Coronary artery (tissue), 2 donors: ENCODE measurements at regions not wholly inside any gene's neighbourhood (a gene's known extent, or its start where the extent isn't known, plus 50 kb on each side); places are given as distances from the start of the nearest gene placed in this dataset.

ENCODE experiments used
- DNase-seq: peaks from one replicate; pipeline ENCODE4 v3.0.0-alpha.2; 2017; ENCODE audit warnings: low spot score
- H3K27ac ChIP-seq, 2 donors: fragments of 200-600 bp; sonication (generic); one replicate each; pipeline ENCODE4 v1.5.1; 2016 to 2019
- H3K4me3 ChIP-seq: fragments of 200-600 bp; sonication (generic); 2 replicates; pipeline ENCODE4 v1.5.1; 2016; ENCODE audit warnings: mild to moderate bottlenecking, moderate library complexity
- CTCF ChIP-seq: fragments of 200-600 bp; sonication (generic); IDR thresholded peaks from one replicate; pipeline ENCODE4 v1.5.1; 2019; ENCODE audit warnings: antibody characterized with exemption

- TF ChIP-seq CTCF, result no peak
- Histone ChIP-seq H3K4me3 (no peak overlapping the region), H3K27ac (no peak overlapping the region)
- no peak for DNase-seq
These were observed 86.4 kb upstream of the C1orf21 start for GRCh38 chr1:184300446-184300845.

- Histone ChIP-seq H3K4me3 (no peak overlapping the region), H3K27ac (no peak overlapping the region)
- no peak for DNase-seq
- TF ChIP-seq CTCF, result no peak
These were observed 85.6 kb upstream of the C1orf21 start for GRCh38 chr1:184301227-184301626.

GRCh38 chr1:184302346-184302745 lies 84.5 kb upstream of the C1orf21 start:
- no peak for TF ChIP-seq CTCF
- no peak overlapping the region for H3K4me3 ChIP-seq
- no peak for DNase-seq
- H3K27ac ChIP-seq, result no peak overlapping the region

- no peak for DNase-seq
- no peak for TF ChIP-seq CTCF
- no peak overlapping the region for H3K27ac ChIP-seq
These were observed 76.5 kb upstream of the C1orf21 start for GRCh38 chr1:184310157-184310819.

GRCh38 chr1:184311580-184311979 lies 75.2 kb upstream of the C1orf21 start:
- no peak for TF ChIP-seq CTCF
- no peak for DNase-seq
- Histone ChIP-seq H3K4me3 (no peak overlapping the region), H3K27ac (no peak overlapping the region)

More at GRCh38 chr1:184310157-184310819, 76.5 kb upstream of the C1orf21 start:
- no peak overlapping the region for H3K4me3 ChIP-seq

- no peak for DNase-seq
- Histone ChIP-seq H3K27ac (no peak overlapping the region), H3K4me3 (no peak overlapping the region)
- no peak for TF ChIP-seq CTCF
These were observed 71.6 kb upstream of the C1orf21 start for GRCh38 chr1:184315254-184315653.

- no peak for TF ChIP-seq CTCF
- no peak for DNase-seq
- Histone ChIP-seq H3K4me3 (no peak overlapping the region), H3K27ac (no peak overlapping the region)
These were observed 67.0 kb upstream of the C1orf21 start for GRCh38 chr1:184319879-184320278.
